H1 (cell line): ENCODE measurements at regions not wholly inside any gene's neighbourhood (a gene's known extent, or its start where the extent isn't known, plus 50 kb on each side); places are given as distances from the start of the nearest gene placed in this dataset.

ENCODE experiments used
- RNF2 ChIP-seq: fragments of 200-900, 300-1000 bp; sonication (generic); IDR thresholded peaks from 2 replicates; pipeline ENCODE4 v1.7.1; 2016; ENCODE audit warnings: borderline replicate concordance, low read depth, mild to moderate bottlenecking, antibody characterized with exemption, low read length; ENCODE audit not compliant: poor library complexity, severe bottlenecking; ENCODE audit errors: missing control alignments
- SRF ChIP-seq: IDR thresholded peaks from 2 replicates; pipeline ENCODE4 v1.6.1; 2011; ENCODE audit warnings: mild to moderate bottlenecking, low read depth, low read length, moderate library complexity

GRCh38 chr12:92027243-92027642, 118.4 kb downstream of the BTG1 start (continued):
- no peak for TF ChIP-seq RNF2
- no peak for TF ChIP-seq SRF
- TF ChIP-seq, all 59 proteins: peak for 0
